GM18508 (cell line): ENCODE measurements at regions not wholly inside any gene's neighbourhood (a gene's known extent, or its start where the extent isn't known, plus 50 kb on each side); places are given as distances from the start of the nearest gene placed in this dataset.
"Not testable (repeated sequence)": the region's sequence is repeated elsewhere in the genome, so short reads cannot be mapped to it uniquely, and the experiment has no call there.

Source experiments
- ATAC-seq: cut with Tn5 transposase; IDR thresholded peaks from one replicate; pipeline ENCODE4 v1.9.1; 2021; ENCODE audit warnings: moderate number of reproducible peaks; ENCODE audit not compliant: insufficient read depth, unreplicated experiment

- no peak for ATAC-seq
Observed at GRCh38 chr9:6160579-6160978, 55.0 kb upstream of the IL33 start.

GRCh38 chr9:6153425-6153824 is 62.2 kb upstream of the IL33 start:
- no peak for ATAC-seq

- ATAC-seq, result no peak
Observed at GRCh38 chr9:6152788-6153187, 62.8 kb upstream of the IL33 start.

- ATAC-seq, result no peak
Observed at GRCh38 chr9:6150483-6150882, 65.1 kb upstream of the IL33 start.

GRCh38 chr9:6149315-6149714 is 66.3 kb upstream of the IL33 start:
- ATAC-seq, result no peak

GRCh38 chr9:6147846-6148245 is 67.8 kb upstream of the IL33 start:
- ATAC-seq, result no peak

- no peak for ATAC-seq
Observed at GRCh38 chr9:6144947-6145346, 70.7 kb upstream of the IL33 start.

GRCh38 chr9:6142799-6143454 is 72.7 kb upstream of the IL33 start:
- ATAC-seq, result no peak

GRCh38 chr9:6135780-6136179 is 79.8 kb upstream of the IL33 start:
- ATAC-seq, result not testable (repeated sequence)

GRCh38 chr9:6134661-6135180 is 80.9 kb upstream of the IL33 start:
- ATAC-seq, result no peak

- ATAC-seq, result peak; percentile 84
Observed at GRCh38 chr9:6133346-6134063, 82.1 kb upstream of the IL33 start.

- no peak for ATAC-seq
Observed at GRCh38 chr9:6132650-6133049, 83.0 kb upstream of the IL33 start.

GRCh38 chr9:6128030-6128429 is 87.6 kb upstream of the IL33 start:
- ATAC-seq, result no peak

- ATAC-seq, result no peak
Observed at GRCh38 chr9:6126377-6126776, 89.2 kb upstream of the IL33 start.

- ATAC-seq, result no peak
Observed at GRCh38 chr9:6123416-6123815, 92.2 kb upstream of the IL33 start.

- ATAC-seq, result no peak
Observed at GRCh38 chr9:6121707-6122106, 93.9 kb upstream of the IL33 start.

GRCh38 chr9:6114424-6114823 is 99.0 kb upstream of the RANBP6 start:
- ATAC-seq, result no peak

- no peak for ATAC-seq
Observed at GRCh38 chr9:6113819-6114218, 98.4 kb upstream of the RANBP6 start.

GRCh38 chr9:6113312-6113711 is 97.9 kb upstream of the RANBP6 start:
- ATAC-seq, result no peak

- no peak for ATAC-seq
Observed at GRCh38 chr9:6109986-6110385, 94.6 kb upstream of the RANBP6 start.

- ATAC-seq, result no peak
Observed at GRCh38 chr9:6109571-6109970, 94.1 kb upstream of the RANBP6 start.
